SK-N-MC (cell line): ENCODE measurements at regions not wholly inside any gene's neighbourhood (a gene's known extent, or its start where the extent isn't known, plus 50 kb on each side); places are given as distances from the start of the nearest gene placed in this dataset.

ENCODE experiments used
- EZH2 ChIP-seq: fragments of 200-600 bp; sonication (generic); IDR thresholded peaks from one replicate; pipeline ENCODE4 v1.6.1; 2017; ENCODE audit warnings: antibody characterized with exemption
- FOXP2 ChIP-seq: optimal IDR thresholded peaks from 2 replicates; pipeline ENCODE3; 2011; ENCODE audit warnings: mild to moderate bottlenecking, moderate library complexity; ENCODE audit not compliant: insufficient read depth; ENCODE audit errors: extremely low read length, control extremely low read depth
- POLR2AphosphoS5 ChIP-seq: IDR thresholded peaks from 2 replicates; pipeline ENCODE4 v1.6.1; 2012; ENCODE audit warnings: mild to moderate bottlenecking, low read depth, low read length, borderline replicate concordance

- TF ChIP-seq POLR2AphosphoS5 (no peak), EZH2 (no peak), FOXP2 (no peak)
Observed at GRCh38 chr10:8350250-8350967, 295.9 kb downstream of the GATA3 start.
